ENCODE measurements at regions not wholly inside any gene's neighbourhood (a gene's known extent, or its start where the extent isn't known, plus 50 kb on each side); places are given as distances from the start of the nearest gene placed in this dataset.

DNA sequence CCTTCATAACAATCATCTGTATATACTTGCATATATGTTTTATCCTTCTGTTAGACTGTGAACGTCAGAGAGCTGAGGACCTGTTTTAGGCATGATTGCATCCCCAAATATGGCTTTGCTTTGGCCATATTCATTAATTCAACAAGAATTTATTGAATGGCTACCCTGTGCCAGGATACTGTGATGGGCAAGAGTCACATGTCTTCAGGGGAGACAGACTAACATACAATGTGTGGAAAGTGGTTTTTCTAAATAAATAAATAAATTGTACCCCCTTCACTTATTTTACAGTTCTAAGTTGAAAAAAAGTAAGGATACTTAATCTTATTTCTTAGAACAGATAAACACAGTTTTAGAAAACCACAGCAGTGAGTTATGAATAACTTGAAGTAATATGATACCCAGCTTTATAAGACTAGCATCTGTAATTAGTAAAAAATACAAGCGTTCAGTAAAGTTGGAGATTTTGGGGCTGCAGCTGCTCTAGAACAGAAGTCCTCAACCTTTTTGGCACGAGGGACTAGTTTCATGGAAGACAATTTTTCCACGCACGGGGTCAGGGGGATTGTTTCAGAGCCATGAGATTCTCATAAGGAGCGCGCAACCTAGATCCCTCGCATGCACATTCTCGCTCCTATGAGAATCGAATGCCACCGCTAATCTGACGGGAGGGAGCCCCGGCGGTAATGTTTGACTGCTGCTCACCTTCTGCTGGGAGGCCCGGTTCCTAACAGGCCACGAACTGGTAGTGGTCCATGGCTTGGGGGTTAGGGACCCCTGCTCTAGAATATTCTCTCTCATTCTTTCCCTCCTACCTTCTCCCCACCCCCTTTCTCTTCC is 89.4 kb upstream of the MTPN start:
- no peaks in the 10 kb centered on the region for H3K9me3 ChIP-seq (ENCODE audit: low read length)
- no peak overlapping the region for H3K9ac ChIP-seq (ENCODE audit: low read length)
- no peaks in the 10 kb centered on the region for H3K79me2 ChIP-seq (ENCODE audit: low read length)
- no peaks in the 10 kb centered on the region for H3K9me2 ChIP-seq (replicated peaks; ENCODE audit: low read length)
- ATAC-seq (no peak), DNase-seq (no peak)
- no TSS peak for BruUV-seq (replicated peaks)
- H4K20me1 ChIP-seq (ENCODE audit: low read length) = no peaks in the 10 kb centered on the region
- H3F3A ChIP-seq (ENCODE audit: low read length, unreplicated experiment) = no peaks in the 10 kb centered on the region
- intact Hi-C loops (cut with micrococcal nuclease) = no loop called here
- H3K27me3 ChIP-seq (ENCODE audit: low read length) = peaks cover 59% of the 10 kb centered on the region
- H2AFZ ChIP-seq (ENCODE audit: low read length) = no peak overlapping the region
- ChIA-PET POLR2A (ENCODE audit: unreplicated experiment) (interaction anchor here (0.6 kb wide), 1 partner anchor 225 kb away, joined by 5 read pairs; no protein-coding TSS in a partner anchor), CTCF (no interaction called here)
- no peaks in the 10 kb centered on the region for H3K36me3 ChIP-seq (ENCODE audit: low read depth, low read length)
- no peak overlapping the region for H3K27ac ChIP-seq (ENCODE audit: low read length)
- TF ChIP-seq CTCF (conservative IDR thresholded peaks at IDR 0.05; ENCODE audit: low read depth, low read length) (no peak), EZH2 (IDR thresholded peaks at IDR 0.05; ENCODE audit: low read length, unreplicated experiment) (no peak), EZH2phosphoT487 (IDR thresholded peaks at IDR 0.05; ENCODE audit: borderline replicate concordance, low read length) (no peak)
- no peaks in the 10 kb centered on the region for H3K4me1 ChIP-seq (ENCODE audit: insufficient read depth, low read length)
- no peak overlapping the region for H3K4me2 ChIP-seq (ENCODE audit: low read length)
- H3K4me3 ChIP-seq (ENCODE audit: low read length) = no peak overlapping the region

GRCh38 chr7:136064627-136065237 is 87.6 kb upstream of the MTPN start:
- Histone ChIP-seq H3K9me2 (replicated peaks; ENCODE audit: low read length) (no peaks in the 10 kb centered on the region), H3K4me1 (ENCODE audit: insufficient read depth, low read length) (no peaks in the 10 kb centered on the region), H3K27me3 (ENCODE audit: low read length) (peaks cover 60% of the 10 kb centered on the region), H3K9me3 (ENCODE audit: low read length) (no peaks in the 10 kb centered on the region), H3F3A (ENCODE audit: low read length, unreplicated experiment) (no peaks in the 10 kb centered on the region), H4K20me1 (ENCODE audit: low read length) (no peaks in the 10 kb centered on the region), H3K4me3 (ENCODE audit: low read length) (no peak overlapping the region), H3K27ac (ENCODE audit: low read length) (no peak overlapping the region), H3K79me2 (ENCODE audit: low read length) (no peaks in the 10 kb centered on the region), H3K9ac (ENCODE audit: low read length) (no peak overlapping the region), H3K36me3 (ENCODE audit: low read depth, low read length) (no peaks in the 10 kb centered on the region), H3K4me2 (ENCODE audit: low read length) (no peak overlapping the region), H2AFZ (ENCODE audit: low read length) (no peak overlapping the region)
- DNase-seq (no peak), ATAC-seq (no peak)
- ChIA-PET CTCF (no interaction called here), POLR2A (ENCODE audit: unreplicated experiment) (no interaction called here)
- intact Hi-C loops (cut with micrococcal nuclease) = no loop called here
- no TSS peak for BruUV-seq (replicated peaks)
- TF ChIP-seq EZH2phosphoT487 (IDR thresholded peaks at IDR 0.05; ENCODE audit: borderline replicate concordance, low read length) (no peak), CTCF (conservative IDR thresholded peaks at IDR 0.05; ENCODE audit: low read depth, low read length) (no peak), EZH2 (IDR thresholded peaks at IDR 0.05; ENCODE audit: low read length, unreplicated experiment) (no peak)

- Histone ChIP-seq H4K20me1 (ENCODE audit: low read length) (no peaks in the 10 kb centered on the region), H3F3A (ENCODE audit: low read length, unreplicated experiment) (no peaks in the 10 kb centered on the region), H3K4me3 (ENCODE audit: low read length) (no peak overlapping the region), H3K27me3 (ENCODE audit: low read length) (peaks cover 61% of the 10 kb centered on the region), H3K79me2 (ENCODE audit: low read length) (no peaks in the 10 kb centered on the region), H3K9ac (ENCODE audit: low read length) (no peak overlapping the region), H3K4me1 (ENCODE audit: insufficient read depth, low read length) (no peaks in the 10 kb centered on the region), H3K36me3 (ENCODE audit: low read depth, low read length) (no peaks in the 10 kb centered on the region), H3K4me2 (ENCODE audit: low read length) (no peak overlapping the region), H2AFZ (ENCODE audit: low read length) (no peak overlapping the region), H3K9me2 (replicated peaks; ENCODE audit: low read length) (no peaks in the 10 kb centered on the region), H3K27ac (ENCODE audit: low read length) (no peak overlapping the region), H3K9me3 (ENCODE audit: low read length) (no peaks in the 10 kb centered on the region)
- POLR2A ChIA-PET (ENCODE audit: unreplicated experiment) = no interaction called here
- no peak for TF ChIP-seq EZH2 (IDR thresholded peaks at IDR 0.05; ENCODE audit: low read length, unreplicated experiment)
- TF ChIP-seq EZH2phosphoT487 (IDR thresholded peaks at IDR 0.05; ENCODE audit: borderline replicate concordance, low read length) = no peak
- TF ChIP-seq CTCF (conservative IDR thresholded peaks at IDR 0.05; ENCODE audit: low read depth, low read length) = no peak
- intact Hi-C loops (cut with micrococcal nuclease) = no loop called here
- DNase-seq = no peak
- no TSS peak for BruUV-seq (replicated peaks)
- CTCF ChIA-PET = no interaction called here
- no peak for ATAC-seq
Observed at GRCh38 chr7:136064081-136064480, 86.9 kb upstream of the MTPN start.
